ENCODE measurements at regions not wholly inside any gene's neighbourhood (a gene's known extent, or its start where the extent isn't known, plus 50 kb on each side); places are given as distances from the start of the nearest gene placed in this dataset.

- Mint-ChIP-seq H3K9me3 (peaks cover 1% of the 10 kb centered on the region), H3K27ac (no peak overlapping the region), H3K4me1 (no peaks in the 10 kb centered on the region), H3K27me3 (peaks cover 16% of the 10 kb centered on the region), H3K4me3 (no peak overlapping the region), H3K36me3 (peaks cover 2% of the 10 kb centered on the region)
Measured at GRCh38 chr6:2529211-2529719, 221.5 kb downstream of the MYLK4 start.

GRCh38 chr6:2528156-2528555 lies 222.6 kb downstream of the MYLK4 start:
- H3K27me3 Mint-ChIP-seq: peaks cover 16% of the 10 kb centered on the region
- H3K9me3 Mint-ChIP-seq: peaks cover 10% of the 10 kb centered on the region
- H3K4me3 Mint-ChIP-seq: no peak overlapping the region
- H3K36me3 Mint-ChIP-seq: peaks cover 4% of the 10 kb centered on the region
- no peak overlapping the region for H3K27ac Mint-ChIP-seq
- H3K4me1 Mint-ChIP-seq: no peaks in the 10 kb centered on the region

DNA sequence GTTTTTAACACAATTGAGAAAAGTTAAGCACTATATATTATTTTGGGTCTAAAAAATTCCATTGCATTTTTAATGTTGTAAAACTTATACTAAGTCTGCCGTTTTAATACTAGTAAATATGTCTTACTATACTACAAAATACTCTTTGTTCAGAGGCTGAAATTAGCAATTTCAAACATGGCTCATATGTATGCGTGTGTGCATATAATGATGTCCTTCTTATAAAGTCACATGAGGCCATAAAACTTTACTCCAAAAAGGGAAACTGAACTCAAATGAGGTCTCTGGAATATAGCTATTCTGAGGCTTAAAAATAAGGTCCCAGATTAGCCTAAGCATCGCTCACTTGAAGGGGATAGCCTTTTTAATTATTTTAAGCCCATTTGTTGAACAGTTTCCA lies 224.0 kb downstream of the MYLK4 start:
- H3K4me3 Mint-ChIP-seq: no peak overlapping the region
- peaks cover 23% of the 10 kb centered on the region for H3K27me3 Mint-ChIP-seq
- peaks cover 6% of the 10 kb centered on the region for H3K36me3 Mint-ChIP-seq
- H3K9me3 Mint-ChIP-seq: peaks cover 15% of the 10 kb centered on the region
- no peak overlapping the region for H3K27ac Mint-ChIP-seq
- H3K4me1 Mint-ChIP-seq: peaks cover 6% of the 10 kb centered on the region

DNA sequence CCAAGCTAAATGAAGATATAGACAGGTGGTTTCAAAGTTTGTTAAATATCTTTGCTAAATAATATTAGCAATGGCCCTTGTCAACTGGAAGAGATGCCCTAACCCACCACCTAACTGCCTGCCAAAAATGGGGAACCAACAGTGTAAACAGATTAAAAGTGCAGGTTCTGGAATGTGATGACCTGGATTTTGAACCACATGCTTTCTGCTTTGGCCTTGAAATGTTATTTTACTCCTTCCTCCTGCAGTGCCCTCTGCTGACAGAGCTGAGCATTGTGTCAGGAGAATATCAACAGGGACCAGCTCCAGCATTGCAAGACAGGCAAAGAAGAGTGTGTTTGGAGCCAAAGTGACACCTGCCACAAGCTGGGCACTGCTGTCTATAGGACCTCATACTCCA lies 226.6 kb downstream of the MYLK4 start:
- no peak overlapping the region for H3K27ac Mint-ChIP-seq
- peaks cover 22% of the 10 kb centered on the region for H3K9me3 Mint-ChIP-seq
- peaks cover 6% of the 10 kb centered on the region for H3K36me3 Mint-ChIP-seq
- H3K27me3 Mint-ChIP-seq: peaks cover 24% of the 10 kb centered on the region
- peaks cover 6% of the 10 kb centered on the region for H3K4me1 Mint-ChIP-seq
- H3K4me3 Mint-ChIP-seq: no peak overlapping the region

GRCh38 chr6:2523061-2523460 lies 227.7 kb downstream of the MYLK4 start:
- peaks cover 28% of the 10 kb centered on the region for H3K27me3 Mint-ChIP-seq
- H3K4me3 Mint-ChIP-seq: no peak overlapping the region
- peaks cover 6% of the 10 kb centered on the region for H3K4me1 Mint-ChIP-seq
- H3K9me3 Mint-ChIP-seq: peaks cover 27% of the 10 kb centered on the region
- H3K27ac Mint-ChIP-seq: no peak overlapping the region
- peaks cover 6% of the 10 kb centered on the region for H3K36me3 Mint-ChIP-seq

GRCh38 chr6:2522521-2522920 lies 228.2 kb downstream of the MYLK4 start:
- peaks cover 25% of the 10 kb centered on the region for H3K27me3 Mint-ChIP-seq
- H3K9me3 Mint-ChIP-seq: peaks cover 27% of the 10 kb centered on the region
- peaks cover 6% of the 10 kb centered on the region for H3K4me1 Mint-ChIP-seq
- no peak overlapping the region for H3K4me3 Mint-ChIP-seq
- H3K27ac Mint-ChIP-seq: no peak overlapping the region
- H3K36me3 Mint-ChIP-seq: peaks cover 6% of the 10 kb centered on the region

GRCh38 chr6:2517855-2518473 lies 232.8 kb downstream of the MYLK4 start:
- H3K4me1 Mint-ChIP-seq: peaks cover 6% of the 10 kb centered on the region
- peaks cover 2% of the 10 kb centered on the region for H3K36me3 Mint-ChIP-seq
- no peak overlapping the region for H3K4me3 Mint-ChIP-seq
- H3K9me3 Mint-ChIP-seq: peaks cover 16% of the 10 kb centered on the region
- peaks cover 18% of the 10 kb centered on the region for H3K27me3 Mint-ChIP-seq
- no peak overlapping the region for H3K27ac Mint-ChIP-seq

DNA sequence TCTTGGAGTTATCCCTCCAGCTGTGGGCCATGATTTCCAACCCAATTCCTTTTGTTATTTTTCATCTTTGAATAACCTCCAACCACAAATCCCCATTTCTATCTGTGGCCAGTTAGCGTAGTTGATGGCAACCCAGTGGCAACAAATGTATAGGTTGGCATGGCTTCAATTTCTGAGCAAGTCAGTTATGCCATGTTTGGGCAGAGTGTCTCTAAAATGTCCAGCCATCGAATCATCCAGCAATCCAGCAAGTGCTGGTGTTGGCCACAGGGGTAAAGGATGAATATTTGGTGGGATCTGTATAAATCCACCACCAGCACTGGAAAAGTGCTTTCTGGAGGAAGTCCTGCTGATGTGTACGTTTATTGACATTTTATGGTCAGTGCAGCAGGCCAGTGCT lies 233.3 kb downstream of the MYLK4 start:
- H3K27ac Mint-ChIP-seq: no peak overlapping the region
- H3K4me1 Mint-ChIP-seq: peaks cover 1% of the 10 kb centered on the region
- peaks cover 2% of the 10 kb centered on the region for H3K36me3 Mint-ChIP-seq
- peaks cover 13% of the 10 kb centered on the region for H3K9me3 Mint-ChIP-seq
- peaks cover 13% of the 10 kb centered on the region for H3K27me3 Mint-ChIP-seq
- no peak overlapping the region for H3K4me3 Mint-ChIP-seq

GRCh38 chr6:2516059-2516458 lies 234.7 kb downstream of the MYLK4 start:
- Mint-ChIP-seq H3K27ac (no peak overlapping the region), H3K27me3 (peaks cover 11% of the 10 kb centered on the region), H3K4me3 (no peak overlapping the region), H3K36me3 (no peaks in the 10 kb centered on the region), H3K4me1 (no peaks in the 10 kb centered on the region), H3K9me3 (peaks cover 13% of the 10 kb centered on the region)

DNA sequence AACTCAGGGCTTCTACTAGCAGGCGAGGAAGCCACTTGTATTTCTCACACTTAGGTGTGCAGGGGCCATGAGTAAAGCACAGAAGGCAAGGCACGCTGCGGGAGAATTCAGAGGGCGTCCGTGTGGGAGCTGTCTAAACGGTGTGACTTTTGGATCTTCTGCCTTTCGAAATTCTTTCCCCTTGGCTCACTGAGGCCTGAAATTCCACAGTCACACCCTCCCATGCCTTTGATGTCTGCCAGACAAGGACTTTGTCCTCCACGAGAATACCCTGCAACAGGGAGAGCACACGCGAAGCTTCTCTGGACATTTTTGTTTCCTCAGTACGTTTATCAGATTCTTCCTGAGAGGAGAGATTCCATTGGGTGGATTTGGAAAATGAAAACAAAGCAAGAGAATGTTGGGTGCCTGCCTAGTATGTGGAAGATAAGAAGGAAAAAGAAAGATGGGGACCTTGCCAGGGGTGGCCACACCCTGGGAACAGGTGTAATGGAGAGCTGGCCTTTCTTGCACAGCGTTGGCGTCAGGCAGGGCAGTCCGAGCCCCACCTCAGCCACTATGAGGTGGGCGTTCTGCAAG lies 235.7 kb downstream of the MYLK4 start:
- Mint-ChIP-seq H3K27ac (no peak overlapping the region), H3K9me3 (peaks cover 8% of the 10 kb centered on the region), H3K4me1 (no peaks in the 10 kb centered on the region), H3K27me3 (peaks cover 9% of the 10 kb centered on the region), H3K4me3 (no peak overlapping the region), H3K36me3 (no peaks in the 10 kb centered on the region)

GRCh38 chr6:2512802-2513201 lies 237.9 kb downstream of the MYLK4 start:
- Mint-ChIP-seq H3K36me3 (no peaks in the 10 kb centered on the region), H3K27me3 (peaks cover 20% of the 10 kb centered on the region), H3K4me3 (no peak overlapping the region), H3K27ac (no peak overlapping the region), H3K9me3 (no peaks in the 10 kb centered on the region), H3K4me1 (no peaks in the 10 kb centered on the region)

GRCh38 chr6:2510316-2510715 lies 240.4 kb downstream of the MYLK4 start:
- peaks cover 4% of the 10 kb centered on the region for H3K9me3 Mint-ChIP-seq
- H3K4me1 Mint-ChIP-seq: no peaks in the 10 kb centered on the region
- no peaks in the 10 kb centered on the region for H3K36me3 Mint-ChIP-seq
- peaks cover 30% of the 10 kb centered on the region for H3K27me3 Mint-ChIP-seq
- H3K27ac Mint-ChIP-seq: no peak overlapping the region
- no peak overlapping the region for H3K4me3 Mint-ChIP-seq

GRCh38 chr6:2509711-2510110 lies 241.0 kb downstream of the MYLK4 start:
- Mint-ChIP-seq H3K9me3 (peaks cover 4% of the 10 kb centered on the region), H3K27ac (no peak overlapping the region), H3K4me1 (no peaks in the 10 kb centered on the region)

GRCh38 chr6:2508071-2508470 lies 242.7 kb downstream of the MYLK4 start:
- peaks cover 30% of the 10 kb centered on the region for H3K27me3 Mint-ChIP-seq
- no peaks in the 10 kb centered on the region for H3K36me3 Mint-ChIP-seq
- no peaks in the 10 kb centered on the region for H3K4me1 Mint-ChIP-seq
- H3K9me3 Mint-ChIP-seq: peaks cover 4% of the 10 kb centered on the region
- no peak overlapping the region for H3K27ac Mint-ChIP-seq
- no peak overlapping the region for H3K4me3 Mint-ChIP-seq

More at GRCh38 chr6:2509711-2510110, 241.0 kb downstream of the MYLK4 start:
- H3K27me3 Mint-ChIP-seq: peaks cover 30% of the 10 kb centered on the region
- H3K36me3 Mint-ChIP-seq: no peaks in the 10 kb centered on the region
- H3K4me3 Mint-ChIP-seq: no peak overlapping the region

DNA sequence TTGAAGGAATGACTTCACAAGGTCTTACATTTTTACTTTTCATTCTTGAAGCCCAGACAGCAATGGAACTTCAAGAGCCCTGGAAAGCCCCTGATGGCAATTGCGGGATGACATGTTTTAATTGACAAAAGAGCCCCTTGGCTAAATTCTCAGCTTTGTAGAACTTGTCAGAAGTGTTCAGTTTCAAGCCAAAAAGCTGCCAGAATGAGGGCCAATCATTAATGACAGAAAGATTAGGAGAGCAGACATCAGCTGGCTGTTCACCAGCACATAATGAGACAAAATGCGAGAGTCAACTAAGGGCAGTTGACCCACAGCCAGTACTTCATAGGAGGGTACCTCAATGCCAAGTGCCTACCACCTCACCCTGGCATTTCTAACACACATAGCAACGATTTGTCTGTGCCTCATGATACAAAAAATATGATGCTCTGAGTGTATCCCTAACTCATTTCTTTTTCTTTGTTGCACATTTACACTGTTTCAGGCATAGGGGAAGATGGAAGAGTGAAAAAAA lies 243.1 kb downstream of the MYLK4 start:
- no peak overlapping the region for H3K27ac Mint-ChIP-seq
- no peaks in the 10 kb centered on the region for H3K4me1 Mint-ChIP-seq
- peaks cover 30% of the 10 kb centered on the region for H3K27me3 Mint-ChIP-seq
- peaks cover 4% of the 10 kb centered on the region for H3K9me3 Mint-ChIP-seq
- H3K36me3 Mint-ChIP-seq: no peaks in the 10 kb centered on the region
- H3K4me3 Mint-ChIP-seq: no peak overlapping the region

DNA sequence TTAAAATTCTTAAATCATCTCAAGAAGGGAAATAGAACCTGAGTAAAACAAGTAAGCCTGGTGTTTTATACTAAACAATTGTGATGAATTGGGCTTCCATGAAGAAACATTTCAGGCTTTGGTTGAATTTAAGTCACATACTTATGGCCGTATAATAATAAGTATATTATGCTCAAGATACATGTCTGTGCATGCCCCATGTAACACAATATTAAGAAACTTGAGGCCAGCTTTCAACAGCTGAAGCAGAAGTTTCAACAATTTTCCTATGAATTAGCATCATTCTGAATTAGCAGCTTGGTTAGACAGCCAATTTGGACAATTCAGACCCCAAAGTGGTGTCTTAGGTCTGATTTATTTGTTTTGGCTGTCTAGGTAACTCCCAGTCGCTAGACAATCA lies 243.7 kb downstream of the MYLK4 start:
- peaks cover 4% of the 10 kb centered on the region for H3K9me3 Mint-ChIP-seq

More for the DNA sequence above, 243.7 kb downstream of the MYLK4 start:
- no peak overlapping the region for H3K4me3 Mint-ChIP-seq
- H3K27ac Mint-ChIP-seq: no peak overlapping the region
- no peaks in the 10 kb centered on the region for H3K4me1 Mint-ChIP-seq
- peaks cover 34% of the 10 kb centered on the region for H3K27me3 Mint-ChIP-seq
- no peaks in the 10 kb centered on the region for H3K36me3 Mint-ChIP-seq

Measured in activated naive CD4-positive, alpha-beta T cell treated with anti-CD3 and anti-CD28 coated beads, Interleukin-2, amount 50 U/mL, for 24 hours (primary cell).